Skeletal muscle satellite cell (primary cell): ENCODE measurements at regions not wholly inside any gene's neighbourhood (a gene's known extent, or its start where the extent isn't known, plus 50 kb on each side); places are given as distances from the start of the nearest gene placed in this dataset.

Experiments
- H3K27me3 ChIP-seq: 2 replicates; pipeline ENCODE4 v1.7.0; 2013; ENCODE audit warnings: low read length; ENCODE audit not compliant: control insufficient read depth, insufficient read depth
- H3K36me3 ChIP-seq: 2 replicates; pipeline ENCODE4 v1.7.0; 2013; ENCODE audit warnings: mild to moderate bottlenecking, control low read depth, low read length; ENCODE audit not compliant: insufficient read depth
- H3K4me1 ChIP-seq: 2 replicates; pipeline ENCODE4 v1.7.0; 2013; ENCODE audit warnings: low read length; ENCODE audit not compliant: control insufficient read depth, insufficient read depth
- H3K4me2 ChIP-seq: 2 replicates; pipeline ENCODE4 v1.7.0; 2013; ENCODE audit warnings: mild to moderate bottlenecking, low read length
- H3K4me3 ChIP-seq: 2 replicates; pipeline ENCODE4 v1.7.0; 2013; ENCODE audit warnings: low read length
- H3K9ac ChIP-seq: 2 replicates; pipeline ENCODE4 v1.7.0; 2013; ENCODE audit warnings: mild to moderate bottlenecking, low read depth, low read length, moderate library complexity
- H3K9me3 ChIP-seq: replicated peaks from 2 replicates; pipeline ENCODE4 v1.7.0; 2013; ENCODE audit warnings: mild to moderate bottlenecking, control low read depth, low read length

DNA sequence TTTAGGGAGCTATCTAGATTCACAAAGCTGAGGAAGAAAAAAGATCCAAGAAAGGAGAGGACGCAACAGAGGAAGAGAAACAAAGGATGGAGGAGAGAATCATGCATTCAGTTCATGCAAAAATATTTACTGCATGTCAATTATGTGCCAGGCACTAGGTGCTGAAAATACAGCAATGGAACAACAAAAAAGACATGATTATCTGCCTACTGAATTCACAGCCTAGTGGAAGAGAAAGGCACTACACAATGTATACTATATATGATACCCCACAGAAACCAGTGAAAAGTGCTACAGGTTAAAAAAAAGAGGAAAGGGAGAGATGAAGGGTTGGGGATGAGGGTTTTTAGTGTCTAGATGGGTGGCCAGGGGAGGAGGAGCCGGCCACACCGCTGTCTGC lies 520.4 kb upstream of the CELF2 start:
- no peak overlapping the region for H3K4me3 ChIP-seq
- peaks cover 4% of the 10 kb centered on the region for H3K9me3 ChIP-seq
- no peak overlapping the region for H3K9ac ChIP-seq
- H3K4me1 ChIP-seq, result peaks cover 15% of the 10 kb centered on the region
- no peaks in the 10 kb centered on the region for H3K27me3 ChIP-seq
- H3K36me3 ChIP-seq, result no peaks in the 10 kb centered on the region
- no peak overlapping the region for H3K4me2 ChIP-seq

GRCh38 chr10:10498781-10499180 lies 518.9 kb upstream of the CELF2 start:
- no peaks in the 10 kb centered on the region for H3K27me3 ChIP-seq
- no peak overlapping the region for H3K9ac ChIP-seq
- no peak overlapping the region for H3K4me3 ChIP-seq
- H3K4me1 ChIP-seq, result peaks cover 15% of the 10 kb centered on the region
- H3K9me3 ChIP-seq, result peaks cover 4% of the 10 kb centered on the region
- no peaks in the 10 kb centered on the region for H3K36me3 ChIP-seq
- no peak overlapping the region for H3K4me2 ChIP-seq

- Histone ChIP-seq H3K36me3 (no peaks in the 10 kb centered on the region), H3K9me3 (peaks cover 4% of the 10 kb centered on the region), H3K27me3 (no peaks in the 10 kb centered on the region), H3K4me3 (no peak overlapping the region), H3K4me2 (peak overlapping the region; percentile 29), H3K9ac (peak overlapping the region; percentile 40), H3K4me1 (peaks cover 15% of the 10 kb centered on the region)
These were observed 517.8 kb upstream of the CELF2 start for GRCh38 chr10:10499839-10500238.

- Histone ChIP-seq H3K4me2 (no peak overlapping the region), H3K36me3 (no peaks in the 10 kb centered on the region), H3K4me1 (peaks cover 15% of the 10 kb centered on the region), H3K27me3 (no peaks in the 10 kb centered on the region), H3K9ac (no peak overlapping the region), H3K4me3 (no peak overlapping the region), H3K9me3 (peaks cover 4% of the 10 kb centered on the region)
These were observed 516.7 kb upstream of the CELF2 start for GRCh38 chr10:10500937-10501336.

DNA sequence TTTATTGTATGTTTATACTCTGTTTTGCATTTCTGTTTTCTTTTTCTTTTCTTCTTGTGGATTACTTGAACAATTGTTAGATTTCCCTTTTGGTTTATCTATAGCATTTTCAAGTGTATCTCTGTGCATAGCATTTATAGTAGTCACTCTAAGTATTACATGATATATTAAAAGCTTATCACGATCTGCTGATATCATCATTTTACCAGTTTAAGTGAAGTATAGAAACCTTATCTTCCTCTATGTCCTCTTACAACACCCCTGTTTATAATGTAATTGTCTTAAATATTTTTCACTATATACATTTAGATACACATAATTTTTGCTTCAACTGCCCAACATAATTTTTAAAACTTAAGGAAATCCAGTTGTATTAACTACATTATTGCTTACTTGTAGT lies 513.9 kb upstream of the CELF2 start:
- H3K4me1 ChIP-seq, result peaks cover 15% of the 10 kb centered on the region
- H3K9ac ChIP-seq, result no peak overlapping the region
- H3K27me3 ChIP-seq, result no peaks in the 10 kb centered on the region
- peaks cover 4% of the 10 kb centered on the region for H3K9me3 ChIP-seq
- H3K4me2 ChIP-seq, result no peak overlapping the region
- H3K4me3 ChIP-seq, result no peak overlapping the region
- H3K36me3 ChIP-seq, result no peaks in the 10 kb centered on the region

DNA sequence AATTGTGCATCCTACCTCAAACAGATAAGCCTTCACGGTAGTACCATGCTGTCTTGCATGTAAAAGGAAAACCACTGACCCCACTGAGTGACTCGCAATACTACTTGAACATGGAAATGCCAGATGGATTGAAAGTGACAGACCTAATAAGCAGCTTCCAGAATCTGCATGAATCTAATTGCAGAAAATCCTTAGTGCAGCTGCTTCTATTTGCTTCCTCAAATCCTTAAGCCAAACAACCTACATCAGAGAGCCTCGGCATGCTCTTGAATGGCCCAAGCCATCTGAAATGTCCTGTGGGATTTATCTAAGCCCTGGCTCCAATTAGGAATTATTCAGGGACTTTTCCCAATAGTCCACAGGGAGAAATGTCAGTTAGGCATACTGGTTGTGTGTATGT lies 509.5 kb upstream of the CELF2 start:
- H3K36me3 ChIP-seq, result no peaks in the 10 kb centered on the region
- H3K9ac ChIP-seq, result no peak overlapping the region

GRCh38 chr10:10510179-10510578 lies 507.5 kb upstream of the CELF2 start:
- Histone ChIP-seq H3K36me3 (no peaks in the 10 kb centered on the region), H3K4me3 (no peak overlapping the region), H3K4me2 (no peak overlapping the region), H3K9ac (no peak overlapping the region), H3K9me3 (no peaks in the 10 kb centered on the region), H3K27me3 (no peaks in the 10 kb centered on the region), H3K4me1 (no peaks in the 10 kb centered on the region)

More for the DNA sequence above, 509.5 kb upstream of the CELF2 start:
- Histone ChIP-seq H3K27me3 (no peaks in the 10 kb centered on the region), H3K4me2 (no peak overlapping the region), H3K4me1 (no peaks in the 10 kb centered on the region), H3K4me3 (no peak overlapping the region), H3K9me3 (no peaks in the 10 kb centered on the region)

- H3K9ac ChIP-seq, result no peak overlapping the region
- no peaks in the 10 kb centered on the region for H3K27me3 ChIP-seq
- no peaks in the 10 kb centered on the region for H3K9me3 ChIP-seq
- no peaks in the 10 kb centered on the region for H3K36me3 ChIP-seq
- H3K4me3 ChIP-seq, result no peak overlapping the region
- H3K4me1 ChIP-seq, result peaks cover 12% of the 10 kb centered on the region
- no peak overlapping the region for H3K4me2 ChIP-seq
These were observed 504.6 kb upstream of the CELF2 start for GRCh38 chr10:10513067-10513466.

- H3K4me3 ChIP-seq, result no peak overlapping the region
These were observed 503.8 kb upstream of the CELF2 start for GRCh38 chr10:10513898-10514297.

GRCh38 chr10:10514797-10515196 lies 502.9 kb upstream of the CELF2 start:
- Histone ChIP-seq H3K9ac (no peak overlapping the region), H3K4me3 (no peak overlapping the region), H3K4me1 (peaks cover 12% of the 10 kb centered on the region), H3K36me3 (no peaks in the 10 kb centered on the region), H3K27me3 (no peaks in the 10 kb centered on the region), H3K9me3 (no peaks in the 10 kb centered on the region), H3K4me2 (no peak overlapping the region)

More at GRCh38 chr10:10513898-10514297, 503.8 kb upstream of the CELF2 start:
- no peaks in the 10 kb centered on the region for H3K27me3 ChIP-seq
- no peak overlapping the region for H3K4me2 ChIP-seq
- no peak overlapping the region for H3K9ac ChIP-seq
- no peaks in the 10 kb centered on the region for H3K9me3 ChIP-seq
- H3K36me3 ChIP-seq, result no peaks in the 10 kb centered on the region
- H3K4me1 ChIP-seq, result peaks cover 12% of the 10 kb centered on the region

- Histone ChIP-seq H3K4me3 (no peak overlapping the region), H3K4me1 (peaks cover 12% of the 10 kb centered on the region), H3K4me2 (peak overlapping the region; percentile 5), H3K27me3 (peaks cover 3% of the 10 kb centered on the region), H3K9me3 (no peaks in the 10 kb centered on the region), H3K9ac (no peak overlapping the region), H3K36me3 (no peaks in the 10 kb centered on the region)
These were observed 502.0 kb upstream of the CELF2 start for GRCh38 chr10:10515479-10516204.
